Stimulated activated naive CD8-positive, alpha-beta T cell treated with anti-CD3 and anti-CD28 coated beads, Interleukin-15, Interleukin-2, amounts not matched to agents 100 U/mL and 50 U/mL, for 24 hours (primary cell): ENCODE measurements at regions not wholly inside any gene's neighbourhood (a gene's known extent, or its start where the extent isn't known, plus 50 kb on each side); places are given as distances from the start of the nearest gene placed in this dataset.
"Not testable (repeated sequence)": the region's sequence is repeated elsewhere in the genome, so short reads cannot be mapped to it uniquely, and the experiment has no call there.

Experiments used
- ATAC-seq: fragments of 150-1000 bp; cut with Tn5 transposase; one replicate; pipeline ENCODE4 v1.10.0; 2021
- DNase-seq: peaks from one replicate; pipeline ENCODE4 v3.0.0; 2021

- no peak for ATAC-seq
- DNase-seq = no peak
These were observed 313.6 kb downstream of the TBC1D32 start for GRCh38 chr6:121020656-121021055.

GRCh38 chr6:121008553-121008952 lies 325.7 kb downstream of the TBC1D32 start:
- DNase-seq = no peak

GRCh38 chr6:121006024-121006423 lies 328.3 kb downstream of the TBC1D32 start:
- no peak for DNase-seq

More at GRCh38 chr6:121008553-121008952, 325.7 kb downstream of the TBC1D32 start:
- no peak for ATAC-seq

GRCh38 chr6:121000381-121000780 lies 333.9 kb downstream of the TBC1D32 start:
- DNase-seq (no peak), ATAC-seq (no peak)

More at GRCh38 chr6:121006024-121006423, 328.3 kb downstream of the TBC1D32 start:
- ATAC-seq = no peak

- ATAC-seq (no peak), DNase-seq (no peak)
These were observed 337.9 kb downstream of the TBC1D32 start for GRCh38 chr6:120996340-120996739.

- ATAC-seq (no peak), DNase-seq (no peak)
These were observed 339.7 kb downstream of the TBC1D32 start for GRCh38 chr6:120994573-120994967.

- DNase-seq (no peak), ATAC-seq (no peak)
These were observed 340.2 kb downstream of the TBC1D32 start for GRCh38 chr6:120993929-120994572.

GRCh38 chr6:120992257-120992656 lies 342.0 kb downstream of the TBC1D32 start:
- ATAC-seq = no peak
- DNase-seq = no peak

GRCh38 chr6:120990866-120991265 lies 343.4 kb downstream of the TBC1D32 start:
- ATAC-seq = no peak
- no peak for DNase-seq

- ATAC-seq (no peak), DNase-seq (no peak)
These were observed 352.4 kb downstream of the TBC1D32 start for GRCh38 chr6:120981835-120982234.

- ATAC-seq (no peak), DNase-seq (no peak)
These were observed 368.0 kb downstream of the TBC1D32 start for GRCh38 chr6:120966321-120966720.

- DNase-seq (no peak), ATAC-seq (no peak)
These were observed 368.5 kb downstream of the TBC1D32 start for GRCh38 chr6:120965814-120966213.

- ATAC-seq (no peak), DNase-seq (no peak)
These were observed 373.5 kb downstream of the TBC1D32 start for GRCh38 chr6:120960761-120961160.

GRCh38 chr6:120954111-120954510 lies 380.2 kb downstream of the TBC1D32 start:
- DNase-seq = no peak

GRCh38 chr6:120951258-120951657 lies 383.0 kb downstream of the TBC1D32 start:
- DNase-seq = no peak
- ATAC-seq = no peak

More at GRCh38 chr6:120954111-120954510, 380.2 kb downstream of the TBC1D32 start:
- ATAC-seq = no peak

- ATAC-seq (no peak), DNase-seq (no peak)
These were observed 387.2 kb downstream of the TBC1D32 start for GRCh38 chr6:120947111-120947510.

- no peak for DNase-seq
- no peak for ATAC-seq
These were observed 388.2 kb downstream of the TBC1D32 start for GRCh38 chr6:120945905-120946594.

- DNase-seq (no peak), ATAC-seq (no peak)
These were observed 395.3 kb downstream of the TBC1D32 start for GRCh38 chr6:120938876-120939472.

GRCh38 chr6:120938164-120938875 lies 396.0 kb downstream of the TBC1D32 start:
- no peak for DNase-seq
- no peak for ATAC-seq

GRCh38 chr6:120935908-120936307 lies 398.4 kb downstream of the TBC1D32 start:
- DNase-seq = no peak
- ATAC-seq = no peak

GRCh38 chr6:120935016-120935415 lies 399.3 kb downstream of the TBC1D32 start:
- ATAC-seq (no peak), DNase-seq (no peak)

- not testable (repeated sequence) for ATAC-seq, DNase-seq
These were observed 402.6 kb downstream of the TBC1D32 start for GRCh38 chr6:120931520-120932180.
